Esophagus squamous epithelium (tissue), 5 donors: ENCODE measurements at regions not wholly inside any gene's neighbourhood (a gene's known extent, or its start where the extent isn't known, plus 50 kb on each side); places are given as distances from the start of the nearest gene placed in this dataset.

Source experiments
- DNase-seq: peaks from one replicate; lab custom pipeline; 2025; lab: John Stamatoyannopoulos, UW
- H3K27ac ChIP-seq, 4 donors: fragments of 200-600 bp; sonication (generic); one replicate each; pipeline ENCODE4 v1.5.1; 2016 to 2019; ENCODE audit warnings: mild to moderate bottlenecking in 1 of 4
- H3K27me3 ChIP-seq, 4 donors: fragments of 200-600 bp; sonication (generic); 1 replicate in 3 of 4; 2 replicates in 1 of 4; pipeline versions ENCODE4 v1.5.1 to v1.6.0; 2017 to 2021; ENCODE audit warnings: antibody characterized with exemption in 1 of 4
- H3K36me3 ChIP-seq, 3 donors: fragments of 200-600 bp; sonication (generic); one replicate each; pipeline ENCODE4 v1.5.1; 2016 to 2019
- H3K4me1 ChIP-seq, 3 donors: fragments of 200-600 bp; sonication (generic); one replicate each; pipeline ENCODE4 v1.5.1; 2017 to 2019
- H3K4me3 ChIP-seq, 4 donors: fragments of 200-600 bp; sonication (generic); 1 replicate in 3 of 4; 2 replicates in 1 of 4; pipeline ENCODE4 v1.5.1; 2016 to 2019; ENCODE audit warnings: mild to moderate bottlenecking in 2 of 4, moderate library complexity in 1 of 4
- H3K9me3 ChIP-seq, 3 donors: fragments of 200-600 bp; sonication (generic); one replicate each; pipeline ENCODE4 v1.5.1; 2016 to 2019
- POLR2A ChIP-seq, 4 donors: fragments of 450-650 bp; IDR thresholded peaks; one replicate each; pipeline ENCODE4 v1.6.1; 2017; ENCODE audit warnings: antibody characterized with exemption in 4 of 4, mild to moderate bottlenecking in 4 of 4, moderate library complexity in 3 of 4
- WGBS, 2 donors: methylation state at CpG; one replicate each; pipeline ENCODE4 v1.1.5; 2018; 5-methylcytosine and 5-hydroxymethylcytosine counted together
- intact Hi-C: fragments of 100-400 bp; cut with DNase I; formaldehyde crosslinking; loops from one replicate; pipeline ENCODE4 v1.15.0; 2022
- TF ChIP-seq, protein P1 (sequence below), 6 experiments: fragments of 450-650 bp in 4 of 6; fragments of 200-600 bp in 2 of 6; sonication (generic) in 2 of 6; IDR thresholded peaks; one replicate each; pipeline ENCODE4 v1.5.1; 2016 to 2019; ENCODE audit warnings: antibody characterized with exemption in 6 of 6, mild to moderate bottlenecking in 4 of 6, moderate library complexity in 4 of 6
- donor health status: DM: yes; HTN: yes; CAD: no.

DNA sequence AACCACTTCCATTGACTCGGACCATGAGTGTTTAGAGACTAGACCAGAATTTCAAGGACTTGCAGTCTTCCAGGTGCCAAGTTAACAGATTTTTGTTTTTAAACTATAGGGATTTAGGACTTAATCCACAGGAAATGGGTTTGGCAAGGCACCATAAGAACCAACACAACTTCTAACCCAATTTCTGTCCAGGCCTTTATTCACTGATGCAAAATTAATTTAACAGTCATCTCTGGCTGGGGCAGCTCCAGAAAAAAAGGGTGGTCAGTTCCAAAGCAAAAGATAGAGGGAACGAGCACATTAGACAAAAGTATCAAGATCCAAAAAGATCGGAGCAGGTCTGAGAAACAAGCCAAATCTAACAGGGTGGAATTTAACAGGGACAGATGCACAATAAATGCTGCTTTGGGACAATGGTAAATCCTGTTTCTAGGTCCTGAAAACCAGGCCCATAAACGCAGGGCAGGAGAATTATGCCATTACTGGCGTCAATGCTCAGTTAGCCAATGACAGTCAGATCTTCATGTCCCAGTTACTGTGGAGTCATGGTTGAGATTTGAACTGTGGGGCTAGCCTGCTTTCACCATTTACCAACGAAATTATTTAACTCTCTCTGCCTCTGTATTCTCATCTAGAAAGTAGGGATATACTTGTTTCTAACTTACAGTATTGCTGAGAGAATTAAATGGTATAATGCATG, 590.8 kb upstream of the BRINP1 start:
- Histone ChIP-seq H3K27ac (no peak overlapping the region), H3K4me3 (no peak overlapping the region), H3K27me3 (no peaks in the 10 kb centered on the region), H3K4me1 (peaks cover 0 to 12% (median 0%) of the 10 kb centered on the region in 3 donors), H3K9me3 (no peaks in the 10 kb centered on the region), H3K36me3 (no peaks in the 10 kb centered on the region)
- DNase-seq: no peak
- WGBS, 2 donors: 36 to 38% methylated on average over 6 of the region's 6 CpGs
- no peak for TF ChIP-seq POLR2A (IDR thresholded peaks at IDR 0.05)
- TF ChIP-seq, protein P1, sequence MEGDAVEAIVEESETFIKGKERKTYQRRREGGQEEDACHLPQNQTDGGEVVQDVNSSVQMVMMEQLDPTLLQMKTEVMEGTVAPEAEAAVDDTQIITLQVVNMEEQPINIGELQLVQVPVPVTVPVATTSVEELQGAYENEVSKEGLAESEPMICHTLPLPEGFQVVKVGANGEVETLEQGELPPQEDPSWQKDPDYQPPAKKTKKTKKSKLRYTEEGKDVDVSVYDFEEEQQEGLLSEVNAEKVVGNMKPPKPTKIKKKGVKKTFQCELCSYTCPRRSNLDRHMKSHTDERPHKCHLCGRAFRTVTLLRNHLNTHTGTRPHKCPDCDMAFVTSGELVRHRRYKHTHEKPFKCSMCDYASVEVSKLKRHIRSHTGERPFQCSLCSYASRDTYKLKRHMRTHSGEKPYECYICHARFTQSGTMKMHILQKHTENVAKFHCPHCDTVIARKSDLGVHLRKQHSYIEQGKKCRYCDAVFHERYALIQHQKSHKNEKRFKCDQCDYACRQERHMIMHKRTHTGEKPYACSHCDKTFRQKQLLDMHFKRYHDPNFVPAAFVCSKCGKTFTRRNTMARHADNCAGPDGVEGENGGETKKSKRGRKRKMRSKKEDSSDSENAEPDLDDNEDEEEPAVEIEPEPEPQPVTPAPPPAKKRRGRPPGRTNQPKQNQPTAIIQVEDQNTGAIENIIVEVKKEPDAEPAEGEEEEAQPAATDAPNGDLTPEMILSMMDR (IDR thresholded peaks at IDR 0.05): no peak
- intact Hi-C loops: loop anchor here (10.0 kb wide), 1 partner anchor 405 kb away; no protein-coding TSS in a partner anchor

DNA sequence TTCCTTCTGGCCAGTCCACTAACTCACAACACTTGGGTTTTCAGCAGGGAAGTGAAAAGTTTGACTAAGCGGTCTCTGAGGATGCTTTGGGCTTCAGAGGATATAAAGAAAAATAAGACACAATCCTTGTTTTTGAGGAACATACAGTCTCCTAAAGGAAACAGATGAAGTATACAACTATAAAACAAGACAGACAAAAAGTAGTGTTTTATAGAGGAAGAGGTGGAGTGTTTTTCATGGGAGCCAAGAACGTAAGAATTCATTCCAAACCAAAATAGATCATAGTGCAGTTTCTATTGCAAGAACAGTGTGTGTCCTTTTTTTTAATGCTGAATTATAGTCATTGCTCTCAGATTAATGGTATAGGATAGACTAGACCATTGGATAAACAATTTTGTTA, 586.9 kb upstream of the BRINP1 start:
- no peak for DNase-seq
- WGBS, 2 donors: 67 to 75% methylated on average over 2 of the region's 2 CpGs
- Histone ChIP-seq H3K4me3 (no peak overlapping the region), H3K9me3 (no peaks in the 10 kb centered on the region), H3K36me3 (no peaks in the 10 kb centered on the region), H3K4me1 (peaks cover 0 to 8% (median 0%) of the 10 kb centered on the region in 3 donors), H3K27me3 (no peaks in the 10 kb centered on the region), H3K27ac (no peak overlapping the region)
- TF ChIP-seq POLR2A (IDR thresholded peaks at IDR 0.05): no peak
- TF ChIP-seq, protein P1 (IDR thresholded peaks at IDR 0.05): no peak
- intact Hi-C loops: no loop called here

DNA sequence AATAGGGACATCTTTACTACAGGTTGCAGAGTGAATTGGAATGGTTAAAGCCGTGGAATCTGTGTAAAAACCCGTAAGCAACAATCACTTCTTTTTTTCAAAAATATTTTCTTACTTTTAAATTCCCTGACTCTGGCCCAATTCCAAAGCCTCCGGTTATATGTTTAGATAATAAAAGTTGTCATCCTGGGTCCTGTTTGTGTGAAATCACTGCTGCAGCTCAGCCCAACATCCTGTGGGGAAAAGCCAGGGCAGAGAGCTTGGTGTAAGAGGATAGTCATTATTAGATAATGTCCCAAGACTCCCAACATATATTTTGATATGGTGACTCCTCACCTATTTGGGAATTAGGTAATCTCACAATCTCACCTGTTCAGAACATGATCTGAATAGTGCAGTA, 586.0 kb upstream of the BRINP1 start:
- no peaks in the 10 kb centered on the region for H3K9me3 ChIP-seq
- no peak overlapping the region for H3K4me3 ChIP-seq
- no peaks in the 10 kb centered on the region for H3K27me3 ChIP-seq
- TF ChIP-seq POLR2A (IDR thresholded peaks at IDR 0.05): no peak
- TF ChIP-seq, protein P1 (IDR thresholded peaks at IDR 0.05): no peak
- intact Hi-C loops: no loop called here
- DNase-seq: no peak
- no peaks in the 10 kb centered on the region for H3K36me3 ChIP-seq
- H3K4me1 ChIP-seq: peaks cover 0 to 12% (median 0%) of the 10 kb centered on the region in 3 donors
- H3K27ac ChIP-seq: no peak overlapping the region
- 50 to 55% methylated on average over 3 of the region's 3 CpGs for WGBS, 2 donors

DNA sequence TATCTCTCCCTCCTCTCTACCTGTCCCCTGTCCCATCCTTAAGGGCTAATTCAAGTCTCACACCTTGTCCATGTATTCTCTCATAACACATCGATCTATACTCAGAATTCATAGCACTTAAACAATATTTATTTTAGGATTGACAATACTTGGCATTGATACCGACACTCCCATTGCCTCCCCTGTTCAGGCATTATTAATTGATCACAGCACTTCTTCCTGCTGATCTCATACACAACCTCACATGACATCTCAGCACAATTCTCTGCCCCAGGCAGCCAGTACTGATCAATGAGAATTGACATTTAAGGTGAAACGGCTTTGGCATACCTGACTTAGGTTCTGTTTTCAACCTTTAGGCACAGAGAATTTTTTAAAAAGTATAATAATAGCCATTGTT, 582.4 kb upstream of the BRINP1 start:
- H3K4me1 ChIP-seq: peaks cover 0 to 6% (median 0%) of the 10 kb centered on the region in 3 donors
- intact Hi-C loops: no loop called here
- no peaks in the 10 kb centered on the region for H3K9me3 ChIP-seq
- TF ChIP-seq, protein P1 (IDR thresholded peaks at IDR 0.05): no peak
- TF ChIP-seq POLR2A (IDR thresholded peaks at IDR 0.05): no peak
- no peaks in the 10 kb centered on the region for H3K27me3 ChIP-seq
- 46 to 57% methylated on average over 3 of the region's 3 CpGs for WGBS, 2 donors
- no peak overlapping the region for H3K4me3 ChIP-seq
- peak overlapping the region in 2 of 4 donors; percentile 20 to 31 for H3K27ac ChIP-seq
- no peak for DNase-seq
- H3K36me3 ChIP-seq: no peaks in the 10 kb centered on the region

DNA sequence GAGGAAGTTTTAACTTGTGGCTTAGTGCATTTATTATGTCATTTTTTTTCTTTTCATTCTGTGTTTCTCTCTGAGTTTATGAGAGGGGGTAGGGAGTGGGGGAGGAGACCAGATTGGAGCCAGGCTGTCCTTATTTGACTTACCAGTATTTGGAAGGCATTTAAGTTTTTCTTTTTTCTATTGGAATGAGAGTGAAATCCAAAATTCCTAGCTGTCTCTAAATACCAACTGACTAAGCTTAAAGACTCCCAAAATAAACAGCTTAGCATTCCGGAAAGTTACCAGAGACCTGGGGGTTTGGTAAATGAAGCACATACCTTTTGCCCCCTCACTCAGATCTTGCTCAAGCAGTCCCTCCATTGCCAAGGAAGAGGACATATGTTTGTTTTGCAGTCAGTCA, 581.9 kb upstream of the BRINP1 start:
- no peak for TF ChIP-seq POLR2A (IDR thresholded peaks at IDR 0.05)
- TF ChIP-seq, protein P1 (IDR thresholded peaks at IDR 0.05): no peak

More for the DNA sequence above, 581.9 kb upstream of the BRINP1 start:
- H3K9me3 ChIP-seq: no peaks in the 10 kb centered on the region
- peaks cover 0 to 6% (median 0%) of the 10 kb centered on the region in 3 donors for H3K4me1 ChIP-seq
- no peak overlapping the region for H3K27ac ChIP-seq
- intact Hi-C loops: no loop called here
- no peaks in the 10 kb centered on the region for H3K36me3 ChIP-seq
- H3K27me3 ChIP-seq: no peaks in the 10 kb centered on the region
- H3K4me3 ChIP-seq: no peak overlapping the region
- 14 to 33% methylated on average over 1 of the region's 1 CpG for WGBS, 2 donors
- DNase-seq: no peak
